ENCODE measurements at regions not wholly inside any gene's neighbourhood (a gene's known extent, or its start where the extent isn't known, plus 50 kb on each side); places are given as distances from the start of the nearest gene placed in this dataset.

- TF ChIP-seq EZH2 (IDR thresholded peaks at IDR 0.05) (no peak), POLR2AphosphoS5 (IDR thresholded peaks at IDR 0.05; ENCODE audit: borderline replicate concordance, low read depth, low read length) (no peak), FOXP2 (optimal IDR thresholded peaks at IDR 0.05; ENCODE audit: control extremely low read depth, extremely low read length, insufficient read depth) (no peak)
Measured at GRCh38 chr11:122271745-122272144, 155.7 kb upstream of the BLID start.

All from SK-N-MC (cell line).